CD14-positive monocyte (primary cell): ENCODE measurements at regions not wholly inside any gene's neighbourhood (a gene's known extent, or its start where the extent isn't known, plus 50 kb on each side); places are given as distances from the start of the nearest gene placed in this dataset.

Source experiments
- DNase-seq, 3 donors: peaks; one replicate each; pipeline ENCODE4 v3.0.0-alpha.2; 2011 to 2022
- H2AFZ ChIP-seq: 2 replicates; pipeline ENCODE4 v1.6.0; 2012; ENCODE audit warnings: mild to moderate bottlenecking, low read depth, low read length, inconsistent platforms; ENCODE audit not compliant: insufficient read depth, poor library complexity, severe bottlenecking
- H3K27ac ChIP-seq, 2 donors: 1 replicate in 1 of 2; 2 replicates in 1 of 2; pipeline ENCODE4 v1.5.1; 2012 to 2013; ENCODE audit warnings: low read length in 2 of 2, control low read depth in 1 of 2, inconsistent platforms in 1 of 2, low read depth in 1 of 2, mild to moderate bottlenecking in 1 of 2
- H3K27me3 ChIP-seq, 2 donors: one replicate each; pipeline versions ENCODE4 v1.6.0 to v1.6.1; 2011 to 2013; ENCODE audit warnings: low read length in 2 of 2; ENCODE audit not compliant: control insufficient read depth in 2 of 2, insufficient read depth in 2 of 2
- H3K36me3 ChIP-seq, 2 donors: replicated peaks in 1 of 2; 1 replicate in 1 of 2; 2 replicates in 1 of 2; pipeline versions ENCODE4 v1.5.1 to v1.6.1; 2012 to 2013; ENCODE audit warnings: low read length in 2 of 2, control low read depth in 1 of 2, inconsistent platforms in 1 of 2, mild to moderate bottlenecking in 1 of 2; ENCODE audit not compliant: insufficient read depth in 2 of 2, control insufficient read depth in 1 of 2
- H3K4me1 ChIP-seq, 2 donors: 1 replicate in 1 of 2; 2 replicates in 1 of 2; pipeline versions ENCODE4 v1.5.1 to v1.6.1; 2012 to 2013; ENCODE audit warnings: low read length in 2 of 2, control low read depth in 1 of 2, inconsistent platforms in 1 of 2, mild to moderate bottlenecking in 1 of 2, moderate library complexity in 1 of 2; ENCODE audit not compliant: insufficient read depth in 2 of 2, control insufficient read depth in 1 of 2
- H3K4me2 ChIP-seq: replicated peaks from 2 replicates; pipeline ENCODE3; 2012; ENCODE audit warnings: low read length, moderate library complexity, mild to moderate bottlenecking; ENCODE audit not compliant: poor library complexity, severe bottlenecking; ENCODE audit errors: extremely low read depth
- H3K4me3 ChIP-seq, 3 experiments: fragments of 200-600 bp in 1 of 3; sonication (generic) in 1 of 3; replicated peaks in 1 of 3; 1 replicate in 2 of 3; 2 replicates in 1 of 3; pipeline ENCODE4 v1.5.1; 2011 to 2013; ENCODE audit warnings: low read length in 3 of 3, mild to moderate bottlenecking in 3 of 3, control low read depth in 2 of 3, low read depth in 2 of 3, inconsistent platforms in 1 of 3, moderate library complexity in 1 of 3
- H3K79me2 ChIP-seq: 2 replicates; pipeline ENCODE4 v1.6.0; 2012; ENCODE audit warnings: mild to moderate bottlenecking, control low read depth, inconsistent platforms, low read length, moderate library complexity; ENCODE audit not compliant: insufficient read depth
- H3K9ac ChIP-seq: 2 replicates; pipeline ENCODE4 v1.6.0; 2017; ENCODE audit warnings: low read length, mild to moderate bottlenecking; ENCODE audit not compliant: insufficient read depth, poor library complexity, severe bottlenecking
- H3K9me3 ChIP-seq, 2 donors: replicated peaks in 1 of 2; 1 replicate in 1 of 2; 2 replicates in 1 of 2; pipeline versions ENCODE4 v1.5.1 to v1.6.1; 2012 to 2013; ENCODE audit warnings: low read length in 2 of 2, control low read depth in 1 of 2; ENCODE audit not compliant: control insufficient read depth in 1 of 2, insufficient read depth in 1 of 2
- H4K20me1 ChIP-seq: 2 replicates; pipeline ENCODE4 v1.6.0; 2012; ENCODE audit warnings: mild to moderate bottlenecking, low read length, control low read depth, moderate library complexity; ENCODE audit not compliant: insufficient read depth
- H3K27ac Mint-ChIP-seq, 7 donors: one replicate each; pipeline ENCODE4 v1.8.0; 2020; ENCODE audit warnings: mild to moderate bottlenecking in 7 of 7, mixed read lengths in 7 of 7, moderate library complexity in 6 of 7, inconsistent platforms in 2 of 7
- H3K27me3 Mint-ChIP-seq, 3 donors: one replicate each; pipeline ENCODE4 v1.8.0; 2021 to 2022; ENCODE audit warnings: low read depth in 3 of 3, mild to moderate bottlenecking in 3 of 3, mixed read lengths in 3 of 3, moderate library complexity in 3 of 3, inconsistent platforms in 1 of 3
- H3K36me3 Mint-ChIP-seq, 2 donors: one replicate each; pipeline ENCODE4 v1.8.0; 2020; ENCODE audit warnings: mixed read lengths in 2 of 2, inconsistent platforms in 1 of 2, mild to moderate bottlenecking in 1 of 2
- H3K4me1 Mint-ChIP-seq: one replicate; pipeline ENCODE4 v1.8.0; 2020; ENCODE audit warnings: mild to moderate bottlenecking, mixed read lengths
- H3K4me3 Mint-ChIP-seq, 2 donors: one replicate each; pipeline ENCODE4 v1.8.0; 2020; ENCODE audit warnings: mild to moderate bottlenecking in 2 of 2, mixed read lengths in 2 of 2, moderate library complexity in 1 of 2
- H3K9me3 Mint-ChIP-seq, 7 donors: one replicate each; pipeline ENCODE4 v1.8.0; 2020 to 2022; ENCODE audit warnings: mixed read lengths in 7 of 7, mild to moderate bottlenecking in 6 of 7, moderate library complexity in 6 of 7, inconsistent platforms in 2 of 7
- WGBS: methylation state at CpG from one replicate; pipeline ENCODE4 v1.1.5; 2013; ENCODE audit warnings: missing lambda C conversion rate; ENCODE audit not compliant: insufficient coverage; 5-methylcytosine and 5-hydroxymethylcytosine counted together
- intact Hi-C, 2 donors: fragments of 100-400 bp; cut with micrococcal nuclease; formaldehyde crosslinking; loops; one replicate each; pipeline versions ENCODE4 v1.15.0 to v1.15.1; 2023
- TF ChIP-seq, protein P1 (sequence below): fragments of 200-600 bp; IDR thresholded peaks from one replicate; pipeline ENCODE4 v1.8.0; 2022; ENCODE audit warnings: antibody characterized with exemption, mild to moderate bottlenecking

DNA sequence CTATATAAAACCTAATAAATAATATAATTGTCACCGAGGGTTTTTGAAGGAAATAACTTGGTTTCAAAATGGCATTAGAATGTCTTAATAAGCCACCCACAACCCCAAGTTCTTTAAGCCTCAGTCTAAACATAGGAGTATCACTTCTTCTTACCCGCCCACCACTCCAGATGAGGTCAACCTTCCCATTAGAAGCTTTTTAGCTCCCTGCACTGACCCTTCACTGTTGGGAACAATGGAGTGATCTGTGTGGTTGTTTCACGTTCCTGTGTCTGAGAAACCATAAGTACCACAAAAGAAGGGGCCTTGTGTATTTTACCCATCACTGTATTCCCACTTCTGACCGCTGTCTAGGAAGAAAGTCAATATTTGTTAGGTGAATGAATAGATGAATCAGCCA is 326.3 kb upstream of the ZNF521 start:
- no peaks in the 10 kb centered on the region for H3K79me2 ChIP-seq
- intact Hi-C loops = no loop called here
- DNase-seq = no peak

DNA sequence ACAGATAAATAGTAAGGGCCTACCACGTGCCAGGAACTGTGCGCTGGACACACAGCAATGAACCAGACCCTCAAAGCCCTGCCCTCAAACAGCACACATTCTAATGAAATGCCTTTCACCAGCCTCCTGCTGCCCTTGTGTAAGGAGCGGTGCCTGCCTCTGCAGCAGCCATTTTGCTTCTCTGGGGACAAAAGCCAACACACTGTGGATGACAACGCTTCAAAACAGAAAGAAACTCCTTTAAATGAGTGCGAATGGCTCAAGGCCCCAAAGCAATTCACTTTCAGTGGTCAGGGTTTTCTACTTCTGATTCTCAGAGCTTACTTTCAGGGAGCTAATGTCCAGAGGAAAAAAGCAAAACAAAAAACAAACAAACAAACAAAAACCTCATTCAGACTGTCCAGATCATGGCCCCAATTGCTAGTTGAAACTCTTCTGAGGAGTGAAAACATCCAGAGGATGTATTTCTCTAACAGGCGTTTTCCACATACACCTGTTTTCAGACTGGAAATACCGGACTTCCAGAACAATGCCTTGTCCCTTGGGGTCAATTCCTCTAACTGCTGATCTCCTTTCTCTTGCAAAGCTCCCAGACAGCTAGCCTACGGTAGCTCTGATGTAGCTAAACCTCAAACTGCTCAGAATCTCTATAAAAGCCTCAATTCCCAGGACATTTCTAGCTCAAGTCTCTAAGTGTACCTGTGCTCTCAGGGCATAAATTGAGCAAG is 323.3 kb upstream of the ZNF521 start:
- Mint-ChIP-seq H3K36me3 (no peaks in the 10 kb centered on the region), H3K9me3 (peaks cover 0 to 6% (median 2%) of the 10 kb centered on the region in 7 donors), H3K27ac (no peak overlapping the region), H3K27me3 (no peaks in the 10 kb centered on the region), H3K4me3 (no peak overlapping the region), H3K4me1 (no peaks in the 10 kb centered on the region)
- no peak overlapping the region for H3K9ac ChIP-seq
- no peaks in the 10 kb centered on the region for H3K9me3 ChIP-seq
- no peaks in the 10 kb centered on the region for H3K4me1 ChIP-seq
- no peaks in the 10 kb centered on the region for H3K79me2 ChIP-seq
- no peaks in the 10 kb centered on the region for H3K36me3 ChIP-seq
- H2AFZ ChIP-seq = no peak overlapping the region
- TF ChIP-seq, protein P1, sequence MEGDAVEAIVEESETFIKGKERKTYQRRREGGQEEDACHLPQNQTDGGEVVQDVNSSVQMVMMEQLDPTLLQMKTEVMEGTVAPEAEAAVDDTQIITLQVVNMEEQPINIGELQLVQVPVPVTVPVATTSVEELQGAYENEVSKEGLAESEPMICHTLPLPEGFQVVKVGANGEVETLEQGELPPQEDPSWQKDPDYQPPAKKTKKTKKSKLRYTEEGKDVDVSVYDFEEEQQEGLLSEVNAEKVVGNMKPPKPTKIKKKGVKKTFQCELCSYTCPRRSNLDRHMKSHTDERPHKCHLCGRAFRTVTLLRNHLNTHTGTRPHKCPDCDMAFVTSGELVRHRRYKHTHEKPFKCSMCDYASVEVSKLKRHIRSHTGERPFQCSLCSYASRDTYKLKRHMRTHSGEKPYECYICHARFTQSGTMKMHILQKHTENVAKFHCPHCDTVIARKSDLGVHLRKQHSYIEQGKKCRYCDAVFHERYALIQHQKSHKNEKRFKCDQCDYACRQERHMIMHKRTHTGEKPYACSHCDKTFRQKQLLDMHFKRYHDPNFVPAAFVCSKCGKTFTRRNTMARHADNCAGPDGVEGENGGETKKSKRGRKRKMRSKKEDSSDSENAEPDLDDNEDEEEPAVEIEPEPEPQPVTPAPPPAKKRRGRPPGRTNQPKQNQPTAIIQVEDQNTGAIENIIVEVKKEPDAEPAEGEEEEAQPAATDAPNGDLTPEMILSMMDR = no peak
- no peaks in the 10 kb centered on the region for H4K20me1 ChIP-seq
- WGBS = 94% methylated on average over 6 of the region's 8 CpGs
- intact Hi-C loops = no loop called here
- H3K4me2 ChIP-seq = no peak overlapping the region
- no peaks in the 10 kb centered on the region for H3K27me3 ChIP-seq
- no peak overlapping the region for H3K4me3 ChIP-seq
- no peak for DNase-seq
- no peak overlapping the region for H3K27ac ChIP-seq

More for the DNA sequence above, 326.3 kb upstream of the ZNF521 start:
- no peaks in the 10 kb centered on the region for H4K20me1 ChIP-seq
- no peaks in the 10 kb centered on the region for H3K27me3 ChIP-seq
- no peaks in the 10 kb centered on the region for H3K36me3 ChIP-seq
- WGBS = no CpG with 5 or more reads among the region's 4 CpGs
- H3K4me1 ChIP-seq = no peaks in the 10 kb centered on the region
- H3K4me1 Mint-ChIP-seq = no peaks in the 10 kb centered on the region
- H3K4me3 Mint-ChIP-seq = no peak overlapping the region
- no peaks in the 10 kb centered on the region for H3K36me3 Mint-ChIP-seq
- H3K9me3 Mint-ChIP-seq = peaks cover 0 to 8% (median 0%) of the 10 kb centered on the region in 7 donors
- TF ChIP-seq, protein P1 = no peak
- no peak overlapping the region for H3K27ac Mint-ChIP-seq
- no peak overlapping the region for H3K27ac ChIP-seq
- H3K9me3 ChIP-seq = no peaks in the 10 kb centered on the region
- H3K9ac ChIP-seq = no peak overlapping the region
- no peak overlapping the region for H3K4me3 ChIP-seq
- no peak overlapping the region for H2AFZ ChIP-seq
- no peaks in the 10 kb centered on the region for H3K27me3 Mint-ChIP-seq
- no peak overlapping the region for H3K4me2 ChIP-seq
